GM23338 (cell line): ENCODE measurements at regions not wholly inside any gene's neighbourhood (a gene's known extent, or its start where the extent isn't known, plus 50 kb on each side); places are given as distances from the start of the nearest gene placed in this dataset.

Source experiments
- ATAC-seq: fragments of 200-7000 bp; cut with Tn5 transposase; 3 replicates; pipeline ENCODE4 v1.9.1; 2020
- DNase-seq: peaks from one replicate; pipeline ENCODE4 v3.0.0-alpha.2; 2015; ENCODE audit warnings: low spot score
- H2AFZ ChIP-seq: fragments of 200-600 bp; sonication (generic); 2 replicates; pipeline ENCODE4 v1.8.0; 2016; ENCODE audit warnings: antibody characterized with exemption, mild to moderate bottlenecking, moderate library complexity
- H3F3A ChIP-seq: fragments of 200-600 bp; sonication (generic); replicated peaks from 2 replicates; pipeline ENCODE4 v1.8.0; 2017; ENCODE audit warnings: antibody characterized with exemption, mixed run types, low read depth
- H3K27ac ChIP-seq: fragments of 200-600 bp; sonication (generic); 2 replicates; pipeline ENCODE4 v1.6.1; 2016; ENCODE audit warnings: low read depth
- H3K27me3 ChIP-seq: fragments of 200-600 bp; sonication (generic); 2 replicates; pipeline ENCODE4 v1.8.0; 2016; ENCODE audit warnings: mild to moderate bottlenecking, mixed run types, moderate library complexity; ENCODE audit not compliant: insufficient read depth
- H3K36me3 ChIP-seq: fragments of 200-600 bp; sonication (generic); 2 replicates; pipeline ENCODE4 v1.8.0; 2016; ENCODE audit warnings: mild to moderate bottlenecking; ENCODE audit not compliant: insufficient read depth
- H3K4me1 ChIP-seq: fragments of 200-600 bp; sonication (generic); 2 replicates; pipeline ENCODE4 v1.8.0; 2016; ENCODE audit warnings: mild to moderate bottlenecking, moderate library complexity; ENCODE audit not compliant: insufficient read depth
- H3K4me2 ChIP-seq: fragments of 200-600 bp; sonication (generic); 2 replicates; pipeline ENCODE4 v1.7.1; 2017; ENCODE audit warnings: mixed run types
- H3K4me3 ChIP-seq: fragments of 200-600 bp; sonication (generic); 2 replicates; pipeline ENCODE4 v1.6.1; 2016; ENCODE audit warnings: mixed run types
- H3K79me2 ChIP-seq: fragments of 200-600 bp; sonication (generic); replicated peaks from 2 replicates; pipeline ENCODE4 v1.8.0; 2017; ENCODE audit warnings: mild to moderate bottlenecking; ENCODE audit not compliant: insufficient read depth
- H3K9me2 ChIP-seq: fragments of 200-600 bp; sonication (generic); 2 replicates; pipeline ENCODE4 v1.8.0; 2017; ENCODE audit not compliant: insufficient read depth
- H4K20me1 ChIP-seq: fragments of 200-600 bp; sonication (generic); replicated peaks from 2 replicates; pipeline ENCODE4 v1.8.0; 2017; ENCODE audit warnings: mild to moderate bottlenecking; ENCODE audit not compliant: insufficient read depth
- H3K27ac Mint-ChIP-seq: 2 replicates; pipeline ENCODE4 v1.8.0; 2020; ENCODE audit warnings: inconsistent platforms, mild to moderate bottlenecking, moderate library complexity, mixed read lengths
- H3K27me3 Mint-ChIP-seq: 3 replicates; pipeline ENCODE4 v1.8.0; 2022; ENCODE audit warnings: low read depth, mild to moderate bottlenecking, moderate library complexity, mixed read lengths, inconsistent platforms; ENCODE audit not compliant: insufficient read depth, poor library complexity
- H3K36me3 Mint-ChIP-seq: 3 replicates; pipeline ENCODE4 v1.8.0; 2021; ENCODE audit warnings: low read depth, mild to moderate bottlenecking, inconsistent platforms, moderate library complexity, mixed read lengths
- H3K4me1 Mint-ChIP-seq: 3 replicates; pipeline ENCODE4 v1.8.0; 2020; ENCODE audit warnings: mild to moderate bottlenecking, inconsistent platforms, mixed read lengths
- H3K4me3 Mint-ChIP-seq: 3 replicates; pipeline ENCODE4 v1.8.0; 2021; ENCODE audit warnings: moderate library complexity, mild to moderate bottlenecking, inconsistent platforms, mixed read lengths
- H3K9me3 Mint-ChIP-seq: 3 replicates; pipeline ENCODE4 v1.8.0; 2020; ENCODE audit warnings: moderate library complexity, mild to moderate bottlenecking, inconsistent platforms, mixed read lengths
- EZH2 ChIP-seq: fragments of 200-600 bp; sonication (generic); IDR thresholded peaks from one replicate; pipeline ENCODE4 v1.8.0; 2017; ENCODE audit warnings: antibody characterized with exemption, mild to moderate bottlenecking, low read depth; ENCODE audit not compliant: unreplicated experiment
- POLR2AphosphoS5 ChIP-seq: IDR thresholded peaks from 2 replicates; pipeline ENCODE4 v1.6.1; 2016; ENCODE audit warnings: antibody characterized with exemption, low read depth
- STAT1 ChIP-seq: IDR thresholded peaks from one replicate; pipeline ENCODE4 v1.6.1; 2016; ENCODE audit warnings: antibody characterized with exemption; ENCODE audit not compliant: unreplicated experiment
- ZNF331 ChIP-seq: fragments of 250-450 bp; sonication (Bioruptor Pico); IDR thresholded peaks from 2 replicates; pipeline ENCODE4 v1.5.0; 2020; ENCODE audit warnings: low read depth, mild to moderate bottlenecking, moderate library complexity
- TF ChIP-seq, protein P1 (sequence below): fragments of 250-450 bp; sonication (Bioruptor Pico); IDR thresholded peaks from 2 replicates; pipeline ENCODE4 v1.5.0; 2020; ENCODE audit warnings: mild to moderate bottlenecking, moderate library complexity
- TF ChIP-seq, protein P2 (sequence below): IDR thresholded peaks from 2 replicates; pipeline ENCODE4 v1.6.1; 2016; ENCODE audit warnings: antibody characterized with exemption

DNA sequence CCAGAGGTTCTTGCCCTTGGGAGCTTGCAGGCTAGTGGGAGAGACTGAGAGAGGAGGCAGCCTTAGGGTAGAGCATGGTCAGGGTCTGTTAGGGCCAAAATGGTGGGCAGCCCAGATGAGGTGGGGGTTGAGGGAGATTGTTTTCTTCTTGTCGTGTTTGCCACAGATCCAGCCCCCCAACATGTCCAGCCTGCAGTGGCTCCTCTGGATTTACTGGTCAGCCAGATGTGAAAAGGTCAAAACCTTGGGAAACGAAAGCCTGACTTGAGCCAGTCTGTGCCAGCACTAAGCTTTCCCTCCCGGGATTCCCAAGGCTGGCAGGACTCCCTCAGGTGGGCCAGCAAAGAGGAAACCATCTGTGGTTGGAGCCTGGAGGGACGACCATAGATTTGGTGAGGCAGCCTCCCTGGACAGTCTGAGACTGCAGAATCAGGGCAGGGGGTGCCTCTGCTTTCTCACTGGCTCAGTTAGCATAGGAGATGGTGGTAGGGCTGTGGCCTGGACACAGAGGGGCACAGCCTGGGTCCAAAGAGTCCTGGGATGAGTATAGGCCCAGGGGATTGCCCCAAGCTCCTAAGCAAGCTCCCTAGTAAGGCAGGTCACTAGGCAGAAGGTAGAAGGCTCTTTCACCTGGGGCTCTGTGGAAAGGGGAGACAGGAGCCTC, 51.2 kb upstream of the PRR23C start:
- H3K4me1 ChIP-seq = no peaks in the 10 kb centered on the region
- H3K36me3 Mint-ChIP-seq = peaks cover 5% of the 10 kb centered on the region; the same call in 1 of the 3 replicates
- H3K9me2 ChIP-seq = peaks cover 5% of the 10 kb centered on the region; the same call in 1 of the 2 replicates
- no peaks in the 10 kb centered on the region for H3K27me3 ChIP-seq
- DNase-seq (no peak), ATAC-seq (no peak)
- no peaks in the 10 kb centered on the region for H3K36me3 ChIP-seq
- H2AFZ ChIP-seq = no peak overlapping the region
- H3K4me3 Mint-ChIP-seq = no peak overlapping the region
- H3F3A ChIP-seq = no peaks in the 10 kb centered on the region
- H3K4me1 Mint-ChIP-seq = no peaks in the 10 kb centered on the region; the same call in 2 of the 3 replicates
- no peak overlapping the region for H3K4me2 ChIP-seq
- no peaks in the 10 kb centered on the region for H4K20me1 ChIP-seq
- no peaks in the 10 kb centered on the region for H3K79me2 ChIP-seq
- peaks cover 14% of the 10 kb centered on the region for H3K9me3 Mint-ChIP-seq
- no peak overlapping the region for H3K27ac Mint-ChIP-seq
- TF ChIP-seq, protein P1, sequence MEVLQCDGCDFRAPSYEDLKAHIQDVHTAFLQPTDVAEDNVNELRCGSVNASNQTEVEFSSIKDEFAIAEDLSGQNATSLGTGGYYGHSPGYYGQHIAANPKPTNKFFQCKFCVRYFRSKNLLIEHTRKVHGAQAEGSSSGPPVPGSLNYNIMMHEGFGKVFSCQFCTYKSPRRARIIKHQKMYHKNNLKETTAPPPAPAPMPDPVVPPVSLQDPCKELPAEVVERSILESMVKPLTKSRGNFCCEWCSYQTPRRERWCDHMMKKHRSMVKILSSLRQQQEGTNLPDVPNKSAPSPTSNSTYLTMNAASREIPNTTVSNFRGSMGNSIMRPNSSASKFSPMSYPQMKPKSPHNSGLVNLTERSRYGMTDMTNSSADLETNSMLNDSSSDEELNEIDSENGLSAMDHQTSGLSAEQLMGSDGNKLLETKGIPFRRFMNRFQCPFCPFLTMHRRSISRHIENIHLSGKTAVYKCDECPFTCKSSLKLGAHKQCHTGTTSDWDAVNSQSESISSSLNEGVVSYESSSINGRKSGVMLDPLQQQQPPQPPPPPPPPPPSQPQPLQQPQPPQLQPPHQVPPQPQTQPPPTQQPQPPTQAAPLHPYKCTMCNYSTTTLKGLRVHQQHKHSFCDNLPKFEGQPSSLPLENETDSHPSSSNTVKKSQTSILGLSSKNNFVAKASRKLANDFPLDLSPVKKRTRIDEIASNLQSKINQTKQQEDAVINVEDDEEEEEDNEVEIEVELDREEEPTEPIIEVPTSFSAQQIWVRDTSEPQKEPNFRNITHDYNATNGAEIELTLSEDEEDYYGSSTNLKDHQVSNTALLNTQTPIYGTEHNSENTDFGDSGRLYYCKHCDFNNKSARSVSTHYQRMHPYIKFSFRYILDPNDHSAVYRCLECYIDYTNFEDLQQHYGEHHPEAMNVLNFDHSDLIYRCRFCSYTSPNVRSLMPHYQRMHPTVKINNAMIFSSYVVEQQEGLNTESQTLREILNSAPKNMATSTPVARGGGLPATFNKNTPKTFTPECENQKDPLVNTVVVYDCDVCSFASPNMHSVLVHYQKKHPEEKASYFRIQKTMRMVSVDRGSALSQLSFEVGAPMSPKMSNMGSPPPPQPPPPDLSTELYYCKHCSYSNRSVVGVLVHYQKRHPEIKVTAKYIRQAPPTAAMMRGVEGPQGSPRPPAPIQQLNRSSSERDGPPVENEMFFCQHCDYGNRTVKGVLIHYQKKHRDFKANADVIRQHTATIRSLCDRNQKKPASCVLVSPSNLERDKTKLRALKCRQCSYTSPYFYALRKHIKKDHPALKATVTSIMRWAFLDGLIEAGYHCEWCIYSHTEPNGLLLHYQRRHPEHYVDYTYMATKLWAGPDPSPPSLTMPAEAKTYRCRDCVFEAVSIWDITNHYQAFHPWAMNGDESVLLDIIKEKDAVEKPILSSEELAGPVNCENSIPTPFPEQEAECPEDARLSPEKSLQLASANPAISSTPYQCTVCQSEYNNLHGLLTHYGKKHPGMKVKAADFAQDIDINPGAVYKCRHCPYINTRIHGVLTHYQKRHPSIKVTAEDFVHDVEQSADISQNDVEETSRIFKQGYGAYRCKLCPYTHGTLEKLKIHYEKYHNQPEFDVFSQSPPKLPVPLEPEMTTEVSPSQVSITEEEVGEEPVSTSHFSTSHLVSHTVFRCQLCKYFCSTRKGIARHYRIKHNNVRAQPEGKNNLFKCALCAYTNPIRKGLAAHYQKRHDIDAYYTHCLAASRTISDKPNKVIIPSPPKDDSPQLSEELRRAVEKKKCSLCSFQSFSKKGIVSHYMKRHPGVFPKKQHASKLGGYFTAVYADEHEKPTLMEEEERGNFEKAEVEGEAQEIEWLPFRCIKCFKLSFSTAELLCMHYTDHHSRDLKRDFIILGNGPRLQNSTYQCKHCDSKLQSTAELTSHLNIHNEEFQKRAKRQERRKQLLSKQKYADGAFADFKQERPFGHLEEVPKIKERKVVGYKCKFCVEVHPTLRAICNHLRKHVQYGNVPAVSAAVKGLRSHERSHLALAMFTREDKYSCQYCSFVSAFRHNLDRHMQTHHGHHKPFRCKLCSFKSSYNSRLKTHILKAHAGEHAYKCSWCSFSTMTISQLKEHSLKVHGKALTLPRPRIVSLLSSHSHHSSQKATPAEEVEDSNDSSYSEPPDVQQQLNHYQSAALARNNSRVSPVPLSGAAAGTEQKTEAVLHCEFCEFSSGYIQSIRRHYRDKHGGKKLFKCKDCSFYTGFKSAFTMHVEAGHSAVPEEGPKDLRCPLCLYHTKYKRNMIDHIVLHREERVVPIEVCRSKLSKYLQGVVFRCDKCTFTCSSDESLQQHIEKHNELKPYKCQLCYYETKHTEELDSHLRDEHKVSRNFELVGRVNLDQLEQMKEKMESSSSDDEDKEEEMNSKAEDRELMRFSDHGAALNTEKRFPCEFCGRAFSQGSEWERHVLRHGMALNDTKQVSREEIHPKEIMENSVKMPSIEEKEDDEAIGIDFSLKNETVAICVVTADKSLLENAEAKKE = no peak
- TF ChIP-seq, protein P2, sequence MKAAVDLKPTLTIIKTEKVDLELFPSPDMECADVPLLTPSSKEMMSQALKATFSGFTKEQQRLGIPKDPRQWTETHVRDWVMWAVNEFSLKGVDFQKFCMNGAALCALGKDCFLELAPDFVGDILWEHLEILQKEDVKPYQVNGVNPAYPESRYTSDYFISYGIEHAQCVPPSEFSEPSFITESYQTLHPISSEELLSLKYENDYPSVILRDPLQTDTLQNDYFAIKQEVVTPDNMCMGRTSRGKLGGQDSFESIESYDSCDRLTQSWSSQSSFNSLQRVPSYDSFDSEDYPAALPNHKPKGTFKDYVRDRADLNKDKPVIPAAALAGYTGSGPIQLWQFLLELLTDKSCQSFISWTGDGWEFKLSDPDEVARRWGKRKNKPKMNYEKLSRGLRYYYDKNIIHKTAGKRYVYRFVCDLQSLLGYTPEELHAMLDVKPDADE = no peak
- no peak for TF ChIP-seq STAT1
- TF ChIP-seq EZH2 = no peak
- TF ChIP-seq ZNF331 = no peak
- TF ChIP-seq POLR2AphosphoS5 = no peak
- no peaks in the 10 kb centered on the region for H3K27me3 Mint-ChIP-seq
- H3K27ac ChIP-seq = no peak overlapping the region
- H3K4me3 ChIP-seq = no peak overlapping the region
